ENCODE measurements at regions not wholly inside any gene's neighbourhood (a gene's known extent, or its start where the extent isn't known, plus 50 kb on each side); places are given as distances from the start of the nearest gene placed in this dataset.

DNA sequence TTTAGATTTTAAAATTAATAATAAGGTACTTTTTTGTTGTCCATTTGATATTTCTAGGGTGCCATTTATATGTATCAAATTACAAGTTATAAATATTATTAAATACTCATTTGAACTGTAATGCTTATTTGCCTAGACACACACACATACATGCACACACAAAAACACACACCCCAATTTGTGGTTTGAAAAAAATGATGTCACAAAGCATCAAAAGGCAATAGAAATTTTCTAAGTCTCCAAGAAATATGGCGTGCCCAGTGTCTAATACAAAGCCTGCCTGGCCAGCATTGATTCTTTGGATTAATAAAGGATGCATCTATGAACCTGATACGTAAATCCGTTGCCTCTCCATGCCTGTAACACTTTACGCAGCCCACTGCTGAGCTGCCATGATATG lies 252.8 kb upstream of the BLID start:
- TF ChIP-seq SRF (IDR thresholded peaks at IDR 0.05; ENCODE audit: low read depth) (no peak), EZH2 (IDR thresholded peaks at IDR 0.05) (no peak), CTCF (IDR thresholded peaks at IDR 0.05 in 2 of 3, conservative IDR thresholded peaks at IDR 0.05 in 1 of 3; ENCODE audit: borderline replicate concordance in 1 of 3, insufficient read depth in 1 of 3, low read depth in 2 of 3, low read length in 2 of 3) (no peak), CEBPB (IDR thresholded peaks at IDR 0.05; ENCODE audit: low read depth) (no peak)

Data from HCT116 (cell line).